Activated CD4-positive, alpha-beta T cell treated with anti-CD3 and anti-CD28 coated beads, Interleukin-2, amount 50 U/mL, for 24 hours (primary cell): ENCODE measurements at regions not wholly inside any gene's neighbourhood (a gene's known extent, or its start where the extent isn't known, plus 50 kb on each side); places are given as distances from the start of the nearest gene placed in this dataset.

Experiments
- DNase-seq, 2 donors: peaks; one replicate each; pipeline ENCODE4 v3.0.0-alpha.2; 2020; ENCODE audit warnings: low read depth in 1 of 2, low spot score in 1 of 2

DNA sequence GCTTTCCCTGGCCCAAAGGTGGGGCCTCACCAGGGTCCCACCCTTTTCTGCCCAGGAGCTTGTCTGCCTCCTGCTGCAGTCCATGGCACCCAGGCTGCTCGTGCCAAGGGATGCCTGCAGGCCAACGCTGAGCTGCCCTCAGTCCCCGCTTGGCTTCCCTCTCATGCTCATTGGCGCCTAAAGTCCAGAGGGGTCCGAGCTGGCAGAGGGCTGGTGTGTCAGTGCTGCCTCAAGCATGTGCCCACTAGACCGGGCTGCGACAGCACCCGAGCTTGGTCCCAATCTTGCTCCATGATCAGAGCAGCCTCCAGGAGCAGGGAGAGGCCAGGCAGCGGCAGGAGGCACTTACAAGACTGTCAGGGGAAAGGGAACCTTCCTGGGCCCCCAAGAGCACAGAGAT, 287.0 kb downstream of the ICOS start:
- no peak for DNase-seq

DNA sequence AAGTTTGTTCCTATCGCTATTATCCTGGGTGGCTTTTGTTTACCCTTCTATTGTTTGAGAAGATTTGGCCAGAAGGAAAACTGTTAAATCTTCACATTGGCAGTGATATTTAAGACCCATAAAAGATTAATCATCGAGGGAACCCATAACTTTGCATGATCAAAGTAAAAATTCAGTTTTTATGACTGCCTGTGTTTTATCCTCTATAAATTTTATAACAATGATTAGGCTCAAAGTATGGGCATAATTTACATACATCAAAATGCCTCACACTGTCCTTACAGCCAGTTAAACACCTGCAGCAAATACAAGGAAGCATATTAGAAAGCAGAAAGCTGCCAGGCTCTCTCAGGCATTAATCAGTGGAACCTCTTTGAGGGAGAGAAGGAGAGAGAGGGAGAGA, 289.1 kb downstream of the ICOS start:
- DNase-seq: no peak

DNA sequence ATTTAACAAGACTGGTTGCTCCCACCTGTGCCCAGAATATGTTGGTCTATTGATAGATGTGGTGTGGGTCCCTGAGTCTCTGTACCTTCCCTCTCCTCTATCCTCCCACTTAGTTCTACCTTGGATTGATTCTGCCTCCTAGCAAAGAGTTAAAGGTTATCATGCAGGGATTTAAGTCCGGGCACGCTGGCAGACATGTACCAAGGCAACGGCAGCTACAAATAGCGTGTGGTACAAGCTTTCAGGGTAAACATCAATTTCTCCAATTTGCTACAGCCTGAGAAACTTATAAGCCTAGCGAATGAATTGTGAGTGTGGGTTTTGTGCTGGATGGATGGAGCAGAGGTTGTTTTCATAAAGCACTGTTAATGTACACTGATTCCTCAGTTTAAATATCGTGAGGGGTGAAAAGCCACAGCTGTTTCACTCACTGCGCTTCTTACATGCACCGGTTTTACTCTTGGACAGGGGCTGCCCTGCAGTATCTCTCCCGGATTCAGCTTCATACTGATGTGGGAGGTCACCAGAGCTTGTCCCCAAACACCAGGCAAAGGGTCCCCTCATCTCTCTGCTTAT, 289.8 kb downstream of the ICOS start:
- DNase-seq: no peak

- DNase-seq: no peak
Observed at GRCh38 chr2:204228169-204228886, 291.8 kb downstream of the ICOS start.

GRCh38 chr2:204234248-204234647, 297.7 kb downstream of the ICOS start:
- no peak for DNase-seq

- DNase-seq: no peak
Observed at GRCh38 chr2:204234879-204235278, 298.3 kb downstream of the ICOS start.

- DNase-seq: no peak
Observed at GRCh38 chr2:204237416-204237815, 300.9 kb downstream of the ICOS start.

DNA sequence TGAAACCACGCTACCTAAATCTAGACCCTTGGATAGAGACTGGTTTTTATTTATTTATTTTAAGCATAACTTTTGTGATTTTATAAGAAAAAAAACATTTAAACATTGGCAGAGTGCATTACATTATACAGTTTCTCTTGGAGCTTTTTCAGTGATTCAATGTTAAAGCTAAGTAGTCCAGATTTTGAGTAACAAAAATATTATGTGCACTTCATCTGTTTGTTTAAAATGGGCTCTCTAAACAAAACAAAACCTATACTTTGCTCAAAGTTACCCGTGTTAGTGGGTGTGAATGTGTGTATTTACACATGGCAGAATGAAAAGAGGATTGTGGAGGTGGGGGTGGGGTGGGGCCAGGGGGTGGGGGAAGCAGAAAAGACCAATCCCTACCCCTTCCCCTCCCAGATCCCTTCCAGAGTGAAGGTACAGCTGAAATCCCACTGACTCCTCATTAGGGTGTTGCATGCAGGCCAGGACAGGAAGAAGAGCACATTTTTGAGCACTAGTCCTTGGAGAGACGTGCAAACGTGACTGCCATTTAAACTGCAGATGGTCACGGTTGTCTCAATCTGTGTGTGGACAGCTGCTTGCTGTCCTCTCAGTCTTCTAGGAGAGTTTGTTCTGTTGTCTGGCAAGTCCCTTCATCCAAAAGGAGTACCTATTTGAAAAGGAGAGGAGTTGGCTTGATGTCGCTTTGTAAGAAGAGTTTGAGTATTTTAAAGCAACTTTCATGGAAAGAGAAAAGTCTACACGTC, 303.0 kb downstream of the ICOS start:
- no peak for DNase-seq

GRCh38 chr2:204240961-204241360, 304.3 kb upstream of the PARD3B start:
- no peak for DNase-seq

DNA sequence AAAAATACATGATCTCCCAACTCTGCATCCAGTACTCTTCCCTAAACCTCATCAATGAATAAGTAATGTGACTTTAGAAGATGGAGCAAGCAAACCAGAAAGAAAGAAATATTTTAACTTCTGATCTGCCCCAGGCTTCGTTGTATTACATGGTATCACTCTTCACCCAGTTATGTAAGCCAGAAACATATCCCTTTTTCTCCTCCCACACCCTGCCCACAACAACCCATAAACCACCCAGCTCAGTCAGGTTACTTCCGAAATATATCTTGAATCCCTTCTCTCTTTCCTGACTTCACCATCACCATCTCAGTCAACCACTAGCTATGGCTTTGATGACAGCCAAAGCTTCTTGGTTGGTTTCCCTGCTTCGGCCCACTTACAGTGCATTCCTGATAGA, 295.8 kb upstream of the PARD3B start:
- DNase-seq: no peak

DNA sequence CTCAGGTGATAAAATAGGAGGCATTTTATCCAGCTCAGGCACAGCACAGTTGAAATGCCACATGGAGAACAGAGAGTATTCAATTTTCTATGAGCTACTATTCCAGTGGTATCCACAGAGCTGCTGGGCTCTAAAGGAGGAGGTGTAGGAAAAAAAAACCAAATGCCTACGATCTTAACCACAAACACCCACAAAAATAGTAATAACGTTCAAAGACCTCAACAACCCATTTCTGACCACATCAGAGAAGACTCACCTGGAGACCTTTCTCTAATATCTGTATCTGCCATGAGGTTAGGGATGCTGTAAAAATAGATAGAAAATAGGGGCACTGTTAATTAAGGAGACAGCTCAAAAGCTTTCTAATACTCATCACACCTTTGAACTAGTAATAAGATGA, 294.6 kb upstream of the PARD3B start:
- DNase-seq: no peak

DNA sequence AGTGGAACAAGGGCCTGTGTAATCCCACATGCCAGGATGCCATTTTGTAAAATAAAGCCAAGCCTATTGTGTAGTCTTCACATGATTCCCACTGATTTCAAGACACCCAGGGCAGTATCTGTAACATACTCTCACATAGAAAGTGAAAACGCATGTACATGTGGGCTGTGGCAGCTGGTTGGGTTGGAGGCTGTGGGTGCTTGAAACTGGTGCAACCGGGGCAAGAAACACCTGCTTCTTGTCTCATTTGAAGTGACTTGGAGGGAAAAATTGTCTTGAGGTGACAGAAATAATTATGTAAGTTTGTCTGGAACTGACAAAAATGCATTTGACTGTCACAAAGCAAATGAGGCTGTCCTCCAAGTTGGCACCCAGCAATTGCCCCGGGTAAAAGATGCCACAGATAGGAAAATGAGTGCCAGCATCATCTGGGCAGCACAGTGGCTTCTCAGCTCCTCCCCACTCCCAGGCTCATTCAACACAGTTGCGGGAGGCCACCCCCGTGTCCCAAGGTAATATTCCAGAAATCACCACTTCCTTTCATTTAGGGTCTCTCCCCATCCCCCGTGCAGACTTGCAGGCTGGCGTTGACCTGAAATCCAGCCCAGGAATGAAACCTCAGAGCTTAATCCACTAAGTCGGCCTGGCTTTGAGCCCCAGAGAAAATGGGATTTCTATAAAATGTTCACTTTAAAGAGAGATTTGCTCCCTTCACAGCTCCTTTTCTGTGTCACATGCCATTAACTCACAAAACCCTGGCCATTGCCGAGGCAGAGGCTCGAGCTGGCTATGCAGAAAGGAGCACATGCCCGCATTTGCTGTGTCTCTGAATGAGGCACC, 293.9 kb upstream of the PARD3B start:
- no peak for DNase-seq

- DNase-seq: no peak
Observed at GRCh38 chr2:204251998-204252376, 293.3 kb upstream of the PARD3B start.

GRCh38 chr2:204255071-204255470, 290.2 kb upstream of the PARD3B start:
- no peak for DNase-seq

DNA sequence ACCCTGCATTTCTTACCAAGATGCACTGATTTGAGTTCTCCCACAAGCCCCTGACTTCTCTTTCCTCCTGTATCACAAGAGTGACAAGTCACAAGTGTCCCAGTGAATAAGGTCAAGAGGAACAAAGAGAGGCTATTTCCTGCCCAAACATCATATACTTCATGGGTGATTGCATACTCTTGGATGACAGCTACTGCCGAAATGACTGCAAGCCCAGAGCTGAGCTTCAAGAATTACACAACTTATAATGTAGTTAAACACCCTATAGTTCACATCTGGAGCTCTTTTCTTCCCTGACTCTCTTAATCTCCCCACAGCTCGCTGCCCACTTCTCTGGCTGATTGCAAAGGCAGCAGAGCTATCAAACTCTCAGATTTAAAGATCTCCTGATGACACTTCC, 289.7 kb upstream of the PARD3B start:
- no peak for DNase-seq

DNA sequence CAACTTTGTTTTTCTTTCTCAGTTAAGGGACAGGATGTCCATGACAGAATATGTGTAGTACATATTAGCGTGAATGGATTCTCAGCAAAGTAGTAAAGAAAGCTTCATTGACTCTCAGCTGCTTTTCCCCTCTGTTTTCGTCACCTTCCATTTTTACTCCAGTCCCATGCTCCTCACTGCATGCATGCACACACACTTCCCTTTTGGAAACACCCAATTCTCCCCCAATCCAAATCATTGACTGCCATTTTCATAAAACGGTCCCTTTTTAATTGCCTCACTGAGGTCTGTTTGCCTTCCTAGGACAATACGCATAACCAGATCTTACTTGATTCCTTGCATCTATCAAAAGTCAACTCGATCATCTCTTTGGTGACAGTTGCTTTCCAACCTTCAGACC, 287.5 kb upstream of the PARD3B start:
- no peak for DNase-seq

GRCh38 chr2:204258890-204259289, 286.4 kb upstream of the PARD3B start:
- DNase-seq: no peak

- DNase-seq: peak in 1 of 2 donors; percentile 11
Observed at GRCh38 chr2:204260162-204260877, 285.0 kb upstream of the PARD3B start.

- DNase-seq: no peak
Observed at GRCh38 chr2:204260901-204261300, 284.4 kb upstream of the PARD3B start.

GRCh38 chr2:204261846-204262245, 283.4 kb upstream of the PARD3B start:
- no peak for DNase-seq

DNA sequence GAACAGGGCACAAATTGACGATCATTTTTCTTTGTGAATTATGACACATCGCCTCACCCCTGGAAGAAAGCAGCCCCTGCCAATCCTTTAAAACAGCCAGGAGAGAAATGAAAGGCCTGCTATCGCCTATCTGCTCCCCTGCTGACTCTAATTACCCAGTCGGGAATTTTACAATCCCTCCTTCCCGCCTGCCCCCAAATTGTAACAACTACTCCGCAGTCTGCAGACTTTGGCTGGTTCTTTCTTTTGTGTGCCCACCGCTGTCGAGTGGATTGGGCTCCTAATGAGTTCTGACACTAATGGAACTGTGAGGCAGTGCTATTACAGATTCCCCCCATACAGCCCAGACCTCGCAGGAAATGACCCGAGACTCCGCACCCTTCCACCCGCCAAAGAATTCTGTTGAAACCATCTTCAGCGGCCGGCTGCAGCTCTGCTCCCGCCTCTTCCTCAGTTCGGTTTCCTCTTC, 281.2 kb upstream of the PARD3B start:
- no peak for DNase-seq
